Loucy (cell line): ENCODE measurements at regions not wholly inside any gene's neighbourhood (a gene's known extent, or its start where the extent isn't known, plus 50 kb on each side); places are given as distances from the start of the nearest gene placed in this dataset.

Experiments used
- EZH2phosphoT487 ChIP-seq: fragments of 200-600 bp; IDR thresholded peaks from 2 replicates; pipeline ENCODE4 v1.6.1; 2018; ENCODE audit warnings: antibody characterized with exemption, mild to moderate bottlenecking, moderate library complexity, borderline replicate concordance
- TF ChIP-seq, protein P1 (sequence below): fragments of 200-600 bp; sonication (generic); conservative IDR thresholded peaks from 2 replicates; pipeline ENCODE4 v1.5.1; 2014; ENCODE audit warnings: mild to moderate bottlenecking, antibody characterized with exemption, low read length

DNA sequence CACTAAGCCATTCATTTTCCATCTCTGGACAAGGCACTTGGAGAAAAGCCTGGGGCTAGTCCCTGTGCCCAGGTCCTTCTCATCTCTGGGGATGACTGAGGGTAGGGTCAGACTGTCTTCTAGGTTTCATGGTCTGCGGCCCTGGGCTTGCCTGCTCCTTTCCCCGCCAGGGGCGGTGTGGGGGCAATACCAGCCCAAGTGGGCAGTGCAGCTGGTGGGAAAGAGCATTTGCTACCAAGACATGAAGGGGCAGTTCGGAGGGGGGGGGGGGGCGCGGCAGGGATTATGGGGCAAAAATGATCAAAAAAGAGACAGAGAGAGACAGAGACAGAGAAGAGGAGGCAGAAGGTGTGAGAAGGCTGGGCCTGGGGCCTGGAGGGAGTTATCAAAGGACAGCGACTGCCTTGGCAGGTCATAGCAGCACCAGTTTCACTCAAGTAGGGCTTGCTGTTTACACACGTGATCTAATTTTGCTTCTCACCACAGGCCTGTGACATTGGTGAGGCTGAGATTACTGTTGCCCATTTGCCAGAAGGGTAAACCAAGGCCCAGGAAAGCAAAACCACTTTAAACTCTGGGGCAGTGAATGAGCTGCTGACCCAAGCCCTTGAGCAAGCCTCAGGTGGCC, 56.1 kb downstream of the PJA1 start:
- TF ChIP-seq, protein P1, sequence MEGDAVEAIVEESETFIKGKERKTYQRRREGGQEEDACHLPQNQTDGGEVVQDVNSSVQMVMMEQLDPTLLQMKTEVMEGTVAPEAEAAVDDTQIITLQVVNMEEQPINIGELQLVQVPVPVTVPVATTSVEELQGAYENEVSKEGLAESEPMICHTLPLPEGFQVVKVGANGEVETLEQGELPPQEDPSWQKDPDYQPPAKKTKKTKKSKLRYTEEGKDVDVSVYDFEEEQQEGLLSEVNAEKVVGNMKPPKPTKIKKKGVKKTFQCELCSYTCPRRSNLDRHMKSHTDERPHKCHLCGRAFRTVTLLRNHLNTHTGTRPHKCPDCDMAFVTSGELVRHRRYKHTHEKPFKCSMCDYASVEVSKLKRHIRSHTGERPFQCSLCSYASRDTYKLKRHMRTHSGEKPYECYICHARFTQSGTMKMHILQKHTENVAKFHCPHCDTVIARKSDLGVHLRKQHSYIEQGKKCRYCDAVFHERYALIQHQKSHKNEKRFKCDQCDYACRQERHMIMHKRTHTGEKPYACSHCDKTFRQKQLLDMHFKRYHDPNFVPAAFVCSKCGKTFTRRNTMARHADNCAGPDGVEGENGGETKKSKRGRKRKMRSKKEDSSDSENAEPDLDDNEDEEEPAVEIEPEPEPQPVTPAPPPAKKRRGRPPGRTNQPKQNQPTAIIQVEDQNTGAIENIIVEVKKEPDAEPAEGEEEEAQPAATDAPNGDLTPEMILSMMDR = no peak
- TF ChIP-seq EZH2phosphoT487 = no peak
